ENCODE measurements at regions not wholly inside any gene's neighbourhood (a gene's known extent, or its start where the extent isn't known, plus 50 kb on each side); places are given as distances from the start of the nearest gene placed in this dataset.

DNA sequence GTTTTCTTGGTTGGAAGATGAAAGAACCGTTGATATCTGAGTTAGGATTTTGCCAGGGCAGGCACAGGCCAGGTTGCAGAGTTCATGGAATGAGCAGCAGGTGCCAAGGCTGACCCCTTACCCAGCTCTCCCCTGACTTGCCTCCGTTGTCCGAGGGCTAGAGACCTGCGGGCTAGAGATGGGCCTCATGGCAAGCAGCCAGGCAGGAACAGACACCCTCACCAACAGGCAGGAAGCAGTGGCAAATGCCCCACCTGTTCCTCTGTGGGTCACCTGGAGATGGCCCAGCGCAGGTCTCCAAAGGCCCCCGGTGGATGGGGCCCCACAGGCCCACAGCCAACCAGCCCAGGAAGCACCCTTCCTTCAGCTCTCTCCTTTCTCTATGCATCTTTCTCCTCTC is 186.7 kb upstream of the PMEPA1 start:
- peaks cover 0 to 7% (median 0%) of the 10 kb centered on the region in 4 donors for H3K27me3 ChIP-seq
- DNase-seq (ENCODE audit: extremely low spot score), result no peak
- TF ChIP-seq CTCF (IDR thresholded peaks at IDR 0.05) (no peak), POLR2AphosphoS5 (IDR thresholded peaks at IDR 0.05) (no peak), EP300 (IDR thresholded peaks at IDR 0.05) (no peak), POLR2A (IDR thresholded peaks at IDR 0.05; ENCODE audit: low read depth) (no peak)
- intact Hi-C loops (cut with DNase I), result no loop called here
- H3K36me3 ChIP-seq, result no peaks in the 10 kb centered on the region
- no peaks in the 10 kb centered on the region for H3K4me1 ChIP-seq
- WGBS, result 87% methylated on average over 4 of the region's 6 CpGs
- no peak overlapping the region for H3K4me3 ChIP-seq
- no peaks in the 10 kb centered on the region for H3K9me3 ChIP-seq
- H3K27ac ChIP-seq (replicated peaks in 1 of 4), result no peak overlapping the region

- intact Hi-C loops (cut with DNase I), result no loop called here
- Histone ChIP-seq H3K4me1 (no peaks in the 10 kb centered on the region), H3K4me3 (no peak overlapping the region), H3K36me3 (no peaks in the 10 kb centered on the region), H3K27me3 (peaks cover 0 to 7% (median 0%) of the 10 kb centered on the region in 4 donors), H3K27ac (replicated peaks in 1 of 4) (no peak overlapping the region), H3K9me3 (no peaks in the 10 kb centered on the region)
- no peak for TF ChIP-seq EP300 (IDR thresholded peaks at IDR 0.05)
- TF ChIP-seq POLR2A (IDR thresholded peaks at IDR 0.05; ENCODE audit: low read depth), result no peak
- no peak for TF ChIP-seq POLR2AphosphoS5 (IDR thresholded peaks at IDR 0.05)
- TF ChIP-seq CTCF (IDR thresholded peaks at IDR 0.05), result no peak
- DNase-seq (ENCODE audit: extremely low spot score), result no peak
- 95% methylated on average over 7 of the region's 8 CpGs for WGBS
Observed at GRCh38 chr20:57896017-57896416, 186.2 kb upstream of the PMEPA1 start.

DNA sequence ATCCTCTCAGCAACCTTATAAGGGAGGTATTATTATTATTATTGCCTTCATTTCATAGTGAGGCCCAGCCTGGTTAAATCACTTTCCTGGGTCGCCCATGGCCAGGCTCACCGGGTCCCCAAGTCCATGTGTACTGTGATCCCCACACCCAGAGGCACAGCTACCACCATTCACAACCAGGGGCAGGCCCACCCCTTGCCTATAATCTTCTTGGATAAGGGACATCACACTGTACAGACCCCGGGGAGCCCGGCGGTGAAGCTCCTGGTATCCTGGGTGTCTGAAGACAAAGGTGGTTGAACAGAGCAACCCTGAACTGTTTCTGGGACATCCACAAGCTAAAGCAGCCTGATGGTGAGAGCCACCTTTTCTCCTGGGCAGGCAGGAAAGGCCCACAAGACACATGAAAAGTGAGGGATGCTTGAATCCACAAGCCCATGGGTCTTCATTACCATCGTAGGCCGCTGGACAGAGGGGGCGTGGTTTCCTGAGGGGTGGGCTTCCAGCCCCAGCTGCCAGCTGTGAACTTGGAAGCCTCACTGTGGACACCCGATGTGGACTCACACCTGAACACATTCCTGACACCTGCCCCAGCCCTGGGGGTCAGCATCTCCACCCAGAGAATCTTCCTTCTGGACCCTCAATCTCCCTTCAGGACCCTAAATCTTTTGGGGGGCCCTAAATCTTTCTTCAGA is 185.5 kb upstream of the PMEPA1 start:
- no peaks in the 10 kb centered on the region for H3K9me3 ChIP-seq
- TF ChIP-seq POLR2AphosphoS5 (IDR thresholded peaks at IDR 0.05), result no peak
- no peak for TF ChIP-seq EP300 (IDR thresholded peaks at IDR 0.05)
- no peak for TF ChIP-seq CTCF (IDR thresholded peaks at IDR 0.05)
- TF ChIP-seq POLR2A (IDR thresholded peaks at IDR 0.05; ENCODE audit: low read depth), result no peak
- intact Hi-C loops (cut with DNase I), result no loop called here
- WGBS, result 73% methylated on average over 2 of the region's 9 CpGs
- H3K4me1 ChIP-seq, result no peaks in the 10 kb centered on the region
- H3K27me3 ChIP-seq, result peaks cover 0 to 4% (median 0%) of the 10 kb centered on the region in 4 donors
- no peaks in the 10 kb centered on the region for H3K36me3 ChIP-seq
- no peak overlapping the region for H3K27ac ChIP-seq (replicated peaks in 1 of 4)
- DNase-seq (ENCODE audit: extremely low spot score), result no peak
- H3K4me3 ChIP-seq, result no peak overlapping the region

DNA sequence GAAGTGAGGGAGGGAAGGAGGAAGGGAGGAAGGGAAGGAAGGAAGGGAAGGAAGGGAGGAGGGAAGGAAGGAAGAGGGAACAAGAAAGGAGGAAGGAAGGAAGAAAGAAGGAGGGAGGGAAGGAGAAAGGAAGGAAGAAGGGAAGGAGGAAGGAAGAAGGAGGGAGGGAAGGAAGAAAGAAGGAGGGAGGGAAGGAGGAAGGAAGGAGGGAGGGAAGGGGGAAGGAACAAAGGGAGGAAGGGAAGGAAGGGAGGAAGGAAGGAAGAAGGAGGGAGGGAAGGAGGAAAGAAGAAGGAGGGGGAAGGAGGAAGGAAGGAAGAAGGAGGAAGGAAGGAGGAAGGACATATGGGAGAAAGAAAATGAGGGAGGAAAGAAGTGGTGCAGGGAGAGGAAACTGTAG is 184.7 kb upstream of the PMEPA1 start:
- TF ChIP-seq EP300 (IDR thresholded peaks at IDR 0.05) (no peak), POLR2AphosphoS5 (IDR thresholded peaks at IDR 0.05) (no peak), POLR2A (IDR thresholded peaks at IDR 0.05; ENCODE audit: low read depth) (no peak), CTCF (IDR thresholded peaks at IDR 0.05) (no peak)
- DNase-seq (ENCODE audit: extremely low spot score), result no peak
- no peak overlapping the region for H3K4me3 ChIP-seq
- no peaks in the 10 kb centered on the region for H3K4me1 ChIP-seq
- H3K27ac ChIP-seq (replicated peaks in 1 of 4), result no peak overlapping the region
- intact Hi-C loops (cut with DNase I), result no loop called here
- no peaks in the 10 kb centered on the region for H3K36me3 ChIP-seq
- H3K27me3 ChIP-seq, result no peaks in the 10 kb centered on the region
- no peaks in the 10 kb centered on the region for H3K9me3 ChIP-seq

GRCh38 chr20:57894096-57894495 is 184.3 kb upstream of the PMEPA1 start:
- Histone ChIP-seq H3K27me3 (no peaks in the 10 kb centered on the region), H3K4me3 (no peak overlapping the region), H3K27ac (replicated peaks in 1 of 4) (no peak overlapping the region), H3K36me3 (no peaks in the 10 kb centered on the region), H3K4me1 (no peaks in the 10 kb centered on the region), H3K9me3 (no peaks in the 10 kb centered on the region)
- TF ChIP-seq EP300 (IDR thresholded peaks at IDR 0.05) (no peak), POLR2AphosphoS5 (IDR thresholded peaks at IDR 0.05) (no peak), CTCF (IDR thresholded peaks at IDR 0.05) (no peak), POLR2A (IDR thresholded peaks at IDR 0.05; ENCODE audit: low read depth) (no peak)
- intact Hi-C loops (cut with DNase I), result no loop called here
- no peak for DNase-seq (ENCODE audit: extremely low spot score)
- WGBS, result 97% methylated on average over 9 of the region's 10 CpGs
